ENCODE measurements at regions not wholly inside any gene's neighbourhood (a gene's known extent, or its start where the extent isn't known, plus 50 kb on each side); places are given as distances from the start of the nearest gene placed in this dataset.

DNA sequence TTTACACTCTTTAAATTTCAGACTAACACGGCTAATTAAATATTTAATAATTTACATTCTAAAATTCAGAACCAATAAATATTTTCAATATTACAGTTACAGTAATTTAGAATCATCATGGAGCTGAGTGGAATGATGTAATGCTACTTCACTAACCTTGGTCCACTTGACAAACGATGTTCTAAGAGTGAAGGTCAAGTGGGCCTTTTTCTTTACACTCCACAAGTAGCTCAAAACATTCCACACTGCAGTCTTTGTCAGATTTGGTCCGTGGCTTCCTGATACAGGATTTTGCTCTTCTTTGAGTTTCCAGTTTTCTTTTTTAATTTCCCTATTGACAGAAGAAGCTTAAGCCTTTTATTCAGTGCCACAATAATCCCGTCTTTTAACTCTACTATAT is 164.6 kb upstream of the NRIP1 start (continued):
- no peak for TF ChIP-seq E2F4 (CRISPR knock-in tag; IDR thresholded peaks at IDR 0.05; ENCODE audit: low read depth)
- TF ChIP-seq ZNF41 (CRISPR knock-in tag; conservative IDR thresholded peaks at IDR 0.05), result no peak
- no peak for TF ChIP-seq KDM2B (CRISPR knock-in tag; IDR thresholded peaks at IDR 0.05)
- TF ChIP-seq TBL1XR1 (IDR thresholded peaks at IDR 0.05; ENCODE audit: low read length in 2 of 2), result no peak
- no peak for TF ChIP-seq ZNF318 (IDR thresholded peaks at IDR 0.05; ENCODE audit: borderline replicate concordance in 1 of 2, low read depth in 1 of 2)
- TF ChIP-seq SRSF9 (IDR thresholded peaks at IDR 0.05; ENCODE audit: borderline replicate concordance, low read depth, low read length), result no peak
- TF ChIP-seq PREB (CRISPR knock-in tag; IDR thresholded peaks at IDR 0.05), result no peak
- no peak for TF ChIP-seq ELF2 (CRISPR knock-in tag; IDR thresholded peaks at IDR 0.05)
- no peak for TF ChIP-seq USF2 (CRISPR knock-in tag; IDR thresholded peaks at IDR 0.05)
